Fibroblast of skin of left biceps (primary cell): ENCODE measurements at regions not wholly inside any gene's neighbourhood (a gene's known extent, or its start where the extent isn't known, plus 50 kb on each side); places are given as distances from the start of the nearest gene placed in this dataset.

Experiments
- DNase-seq, 2 experiments: peaks; one replicate each; pipeline ENCODE4 v3.0.0-alpha.2; 2013; ENCODE audit warnings: low read depth in 2 of 2

GRCh38 chr6:139687055-139687454, 312.6 kb upstream of the CITED2 start:
- no peak for DNase-seq

DNA sequence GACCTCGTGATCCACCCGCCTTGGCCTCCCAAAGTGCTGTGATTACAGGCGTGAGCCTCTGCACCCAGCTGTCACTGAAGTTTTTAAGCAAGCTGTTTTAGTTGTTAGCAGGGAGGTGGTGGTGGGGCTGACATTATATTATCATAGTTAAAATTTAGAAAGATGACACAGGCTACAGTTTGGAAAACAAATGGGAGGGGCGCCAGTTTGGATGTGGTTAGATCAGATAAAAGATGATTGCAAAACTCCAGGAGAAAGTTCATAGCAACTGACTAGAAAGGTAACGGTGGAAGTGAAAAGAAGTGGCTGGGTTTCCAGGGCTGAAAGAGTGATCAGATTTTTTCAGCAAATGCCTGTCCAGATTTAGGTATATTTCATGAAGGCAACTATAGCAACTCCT, 311.9 kb upstream of the CITED2 start:
- no peak for DNase-seq

DNA sequence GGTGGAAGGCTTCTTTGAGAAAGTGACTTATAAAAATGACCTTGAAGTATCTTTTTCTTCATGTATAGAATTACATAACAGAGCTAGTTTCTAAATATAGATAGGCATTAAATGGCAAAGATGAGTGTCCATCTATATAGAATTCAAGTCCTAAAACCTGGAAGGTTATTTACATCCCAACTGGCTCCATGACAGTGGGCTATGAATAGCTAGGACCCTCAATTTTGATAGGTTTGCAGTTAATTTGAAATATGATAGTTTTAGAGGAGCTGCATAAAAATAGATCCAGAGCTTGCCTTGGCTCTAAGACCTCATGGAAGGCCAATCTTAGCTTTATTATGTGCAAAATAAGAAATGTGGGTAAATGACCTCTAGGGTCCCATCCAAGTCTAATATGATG, 310.6 kb upstream of the CITED2 start:
- DNase-seq, result no peak

DNA sequence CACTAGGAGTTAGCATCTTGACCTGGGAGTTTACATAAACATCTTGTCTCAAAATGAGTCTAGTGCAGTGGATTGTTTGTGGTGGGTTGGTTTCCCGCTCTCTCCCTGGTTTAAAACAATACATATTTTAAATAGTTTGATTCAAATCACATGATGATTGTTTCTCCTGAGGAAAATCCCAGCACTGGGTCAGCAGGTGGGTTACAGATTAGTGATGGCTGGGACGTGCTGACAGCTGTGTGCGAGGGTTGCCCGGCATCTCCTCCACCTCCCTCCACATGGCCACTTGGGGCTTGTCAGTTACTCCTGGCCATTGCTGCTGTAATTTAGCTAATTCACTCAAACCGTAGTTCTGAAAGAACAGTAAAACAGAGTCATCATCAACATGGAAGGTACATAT, 306.4 kb upstream of the CITED2 start:
- no peak for DNase-seq

DNA sequence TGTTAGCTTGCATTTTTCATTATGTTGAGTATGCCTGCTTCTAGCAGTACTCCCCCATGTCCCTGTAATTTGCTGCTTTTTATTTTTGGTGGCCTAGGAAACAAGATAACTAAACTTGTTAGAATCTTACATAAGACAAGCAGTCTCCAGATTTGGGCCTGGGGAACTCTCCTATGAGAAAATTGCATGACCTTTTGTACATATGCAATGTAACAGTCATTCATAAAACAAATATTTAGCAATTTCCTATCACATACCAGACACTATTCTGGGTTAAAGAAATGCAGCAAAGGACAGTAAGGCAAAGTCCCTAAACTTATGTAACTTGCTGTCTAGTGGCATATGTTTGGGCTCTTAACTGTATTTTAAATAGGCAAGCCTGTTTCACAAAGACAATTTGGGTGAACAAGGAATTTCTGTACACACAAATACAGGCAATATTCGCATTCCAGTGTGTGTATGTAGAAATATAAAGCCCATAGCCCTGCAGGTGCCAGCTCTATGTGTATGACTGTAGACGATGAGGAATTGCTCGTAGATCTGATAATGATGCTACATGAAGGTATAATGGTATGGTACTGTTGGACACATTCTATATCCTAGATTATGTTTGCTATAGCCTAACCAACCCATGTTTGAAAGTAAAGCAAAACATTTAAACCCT, 305.2 kb upstream of the CITED2 start:
- DNase-seq, result no peak

DNA sequence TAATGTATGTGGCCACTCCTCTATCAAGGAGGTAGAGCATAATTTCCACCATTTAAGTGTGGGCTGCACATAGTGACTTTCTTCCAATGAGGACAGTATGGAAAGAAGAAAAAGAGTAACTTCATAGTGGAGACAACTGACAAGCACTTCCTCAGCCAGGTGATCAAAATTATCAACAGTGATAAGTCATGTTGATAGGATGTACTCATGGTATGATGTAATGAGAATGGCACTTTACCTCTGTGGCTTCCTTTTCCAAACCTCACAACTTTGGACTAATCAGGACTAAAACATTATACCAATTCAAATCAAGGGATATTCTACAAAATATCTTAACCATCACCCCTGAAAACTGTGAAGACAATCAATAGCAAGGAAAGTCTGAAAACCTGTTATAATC, 302.3 kb upstream of the CITED2 start:
- DNase-seq, result no peak

GRCh38 chr6:139666284-139666683, 291.8 kb upstream of the CITED2 start:
- DNase-seq, result no peak

DNA sequence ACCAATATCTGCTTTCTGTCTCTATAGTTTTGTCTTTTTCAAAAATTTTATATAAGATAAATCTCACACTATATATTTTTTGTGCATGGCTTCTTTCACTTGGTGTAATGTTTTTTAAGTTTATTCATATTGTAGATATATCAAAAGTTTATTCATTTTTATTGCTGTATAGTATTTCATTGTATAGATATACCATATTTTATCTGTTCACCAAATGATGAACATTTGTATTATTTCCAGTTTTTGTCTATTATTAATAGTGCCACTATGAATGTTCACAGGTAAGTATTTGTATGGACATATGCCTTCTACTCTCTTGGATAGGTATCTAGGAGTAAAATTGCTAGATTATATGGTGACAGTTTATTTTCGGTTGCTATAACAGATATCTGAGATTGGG, 289.5 kb upstream of the CITED2 start:
- no peak for DNase-seq

DNA sequence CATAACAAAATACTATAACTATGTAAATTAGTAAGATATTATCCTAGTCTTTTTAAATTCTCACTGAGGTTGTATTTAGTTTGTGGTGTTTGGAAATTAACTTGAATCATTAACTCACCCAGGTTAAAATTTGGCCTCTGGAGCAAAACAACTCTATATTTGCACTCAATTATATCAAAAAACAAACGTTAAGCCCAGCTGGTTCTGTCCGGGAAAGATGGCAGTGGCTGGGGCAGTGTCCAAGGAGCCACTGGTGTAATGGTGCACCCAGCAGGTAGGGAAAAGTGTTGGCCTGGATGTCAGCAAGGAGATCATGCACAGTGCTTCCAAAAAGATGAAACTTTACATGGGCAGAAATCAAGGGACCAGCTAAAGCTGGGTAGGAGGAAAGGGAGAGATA, 285.3 kb upstream of the CITED2 start:
- no peak for DNase-seq

DNA sequence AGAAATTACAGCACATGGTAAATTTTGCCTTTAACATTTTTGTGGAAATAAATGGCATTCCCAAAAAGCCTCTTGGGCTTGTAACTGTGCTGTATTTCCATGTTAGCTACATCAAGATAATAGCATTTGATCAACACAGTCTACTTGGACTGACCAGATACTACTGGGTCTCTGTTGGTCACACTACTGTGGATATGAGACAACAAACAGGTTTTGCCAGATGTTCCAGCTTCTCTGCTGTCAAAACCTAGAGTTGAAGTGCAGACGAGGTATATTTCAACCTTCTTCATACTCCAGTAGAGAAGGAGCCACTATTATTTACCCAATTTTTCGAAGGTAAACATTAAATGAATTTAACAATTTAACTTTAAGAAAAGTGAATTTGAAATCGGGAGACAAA, 284.7 kb upstream of the CITED2 start:
- DNase-seq, result no peak

GRCh38 chr6:139657119-139657518, 282.7 kb upstream of the CITED2 start:
- no peak for DNase-seq

- DNase-seq, result no peak
Measured at GRCh38 chr6:139655783-139656705, 281.6 kb upstream of the CITED2 start.

- DNase-seq, result no peak
Measured at GRCh38 chr6:139654888-139655782, 280.7 kb upstream of the CITED2 start.

GRCh38 chr6:139654309-139654708, 279.9 kb upstream of the CITED2 start:
- DNase-seq, result no peak

DNA sequence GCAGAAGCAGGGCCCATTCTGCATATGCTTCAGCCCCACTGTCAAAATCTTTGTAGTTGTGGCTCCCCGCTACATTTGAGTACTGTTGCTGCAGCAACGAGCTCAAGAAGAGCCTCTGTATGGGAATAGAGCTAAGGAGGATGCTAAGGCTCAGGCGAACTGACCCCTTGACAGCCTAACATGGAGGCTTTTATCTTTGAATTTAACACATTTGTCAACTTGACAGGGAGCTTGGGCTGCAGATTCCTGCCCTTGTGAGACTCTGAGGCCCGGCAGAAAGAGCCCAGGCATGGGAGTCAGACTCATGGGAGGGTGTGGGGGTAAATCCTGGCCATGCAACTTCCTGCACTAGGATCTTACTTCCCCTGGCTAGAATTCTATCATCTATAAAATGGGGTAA, 278.7 kb upstream of the CITED2 start:
- DNase-seq, result no peak

GRCh38 chr6:139650941-139651340, 276.5 kb upstream of the CITED2 start:
- DNase-seq, result no peak

GRCh38 chr6:139649732-139650131, 275.3 kb upstream of the CITED2 start:
- DNase-seq, result no peak

- no peak for DNase-seq
Measured at GRCh38 chr6:139649128-139649527, 274.7 kb upstream of the CITED2 start.

GRCh38 chr6:139648430-139649000, 274.1 kb upstream of the CITED2 start:
- DNase-seq, result no peak

- DNase-seq, result no peak
Measured at GRCh38 chr6:139647841-139648240, 273.4 kb upstream of the CITED2 start.

- DNase-seq, result no peak
Measured at GRCh38 chr6:139647016-139647415, 272.6 kb upstream of the CITED2 start.

DNA sequence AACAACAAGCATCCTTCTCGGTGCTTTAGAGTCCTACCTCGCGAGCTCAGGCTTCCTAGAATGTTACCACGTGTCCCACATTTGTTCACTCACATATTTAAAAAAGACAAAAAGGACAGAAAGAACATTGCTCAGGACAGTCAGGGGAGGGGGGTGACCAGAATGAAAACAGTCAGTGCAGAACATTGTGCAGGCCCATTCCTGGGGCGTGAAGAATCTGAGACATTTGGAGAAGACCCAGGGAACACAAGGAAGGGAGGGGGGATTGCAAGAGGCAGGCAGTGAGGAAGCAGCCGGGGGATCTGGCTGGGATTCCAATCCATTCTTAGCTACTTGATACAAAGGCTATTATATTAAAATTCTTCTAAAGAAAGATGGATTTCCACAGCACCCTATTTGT, 270.4 kb upstream of the CITED2 start:
- DNase-seq, result peak; percentile 34 to 58
